CD14-positive monocyte (primary cell): ENCODE measurements at regions not wholly inside any gene's neighbourhood (a gene's known extent, or its start where the extent isn't known, plus 50 kb on each side); places are given as distances from the start of the nearest gene placed in this dataset.

Experiments
- DNase-seq, 3 donors: peaks; one replicate each; pipeline ENCODE4 v3.0.0-alpha.2; 2011 to 2022
- H2AFZ ChIP-seq: 2 replicates; pipeline ENCODE4 v1.6.0; 2012; ENCODE audit warnings: mild to moderate bottlenecking, low read depth, low read length, inconsistent platforms; ENCODE audit not compliant: insufficient read depth, poor library complexity, severe bottlenecking
- H3K27ac ChIP-seq, 2 donors: 1 replicate in 1 of 2; 2 replicates in 1 of 2; pipeline ENCODE4 v1.5.1; 2012 to 2013; ENCODE audit warnings: low read length in 2 of 2, control low read depth in 1 of 2, inconsistent platforms in 1 of 2, low read depth in 1 of 2, mild to moderate bottlenecking in 1 of 2
- H3K27me3 ChIP-seq, 2 donors: one replicate each; pipeline versions ENCODE4 v1.6.0 to v1.6.1; 2011 to 2013; ENCODE audit warnings: low read length in 2 of 2; ENCODE audit not compliant: control insufficient read depth in 2 of 2, insufficient read depth in 2 of 2
- H3K36me3 ChIP-seq, 2 donors: replicated peaks in 1 of 2; 1 replicate in 1 of 2; 2 replicates in 1 of 2; pipeline versions ENCODE4 v1.5.1 to v1.6.1; 2012 to 2013; ENCODE audit warnings: low read length in 2 of 2, control low read depth in 1 of 2, inconsistent platforms in 1 of 2, mild to moderate bottlenecking in 1 of 2; ENCODE audit not compliant: insufficient read depth in 2 of 2, control insufficient read depth in 1 of 2
- H3K4me1 ChIP-seq, 2 donors: 1 replicate in 1 of 2; 2 replicates in 1 of 2; pipeline versions ENCODE4 v1.5.1 to v1.6.1; 2012 to 2013; ENCODE audit warnings: low read length in 2 of 2, control low read depth in 1 of 2, inconsistent platforms in 1 of 2, mild to moderate bottlenecking in 1 of 2, moderate library complexity in 1 of 2; ENCODE audit not compliant: insufficient read depth in 2 of 2, control insufficient read depth in 1 of 2
- H3K4me2 ChIP-seq: replicated peaks from 2 replicates; pipeline ENCODE3; 2012; ENCODE audit warnings: low read length, moderate library complexity, mild to moderate bottlenecking; ENCODE audit not compliant: poor library complexity, severe bottlenecking; ENCODE audit errors: extremely low read depth
- H3K4me3 ChIP-seq, 3 experiments: fragments of 200-600 bp in 1 of 3; sonication (generic) in 1 of 3; replicated peaks in 1 of 3; 1 replicate in 2 of 3; 2 replicates in 1 of 3; pipeline ENCODE4 v1.5.1; 2011 to 2013; ENCODE audit warnings: low read length in 3 of 3, mild to moderate bottlenecking in 3 of 3, control low read depth in 2 of 3, low read depth in 2 of 3, inconsistent platforms in 1 of 3, moderate library complexity in 1 of 3
- H3K79me2 ChIP-seq: 2 replicates; pipeline ENCODE4 v1.6.0; 2012; ENCODE audit warnings: mild to moderate bottlenecking, control low read depth, inconsistent platforms, low read length, moderate library complexity; ENCODE audit not compliant: insufficient read depth
- H3K9ac ChIP-seq: 2 replicates; pipeline ENCODE4 v1.6.0; 2017; ENCODE audit warnings: low read length, mild to moderate bottlenecking; ENCODE audit not compliant: insufficient read depth, poor library complexity, severe bottlenecking
- H3K9me3 ChIP-seq, 2 donors: replicated peaks in 1 of 2; 1 replicate in 1 of 2; 2 replicates in 1 of 2; pipeline versions ENCODE4 v1.5.1 to v1.6.1; 2012 to 2013; ENCODE audit warnings: low read length in 2 of 2, control low read depth in 1 of 2; ENCODE audit not compliant: control insufficient read depth in 1 of 2, insufficient read depth in 1 of 2
- H4K20me1 ChIP-seq: 2 replicates; pipeline ENCODE4 v1.6.0; 2012; ENCODE audit warnings: mild to moderate bottlenecking, low read length, control low read depth, moderate library complexity; ENCODE audit not compliant: insufficient read depth
- H3K27ac Mint-ChIP-seq, 7 donors: one replicate each; pipeline ENCODE4 v1.8.0; 2020; ENCODE audit warnings: mild to moderate bottlenecking in 7 of 7, mixed read lengths in 7 of 7, moderate library complexity in 6 of 7, inconsistent platforms in 2 of 7
- H3K27me3 Mint-ChIP-seq, 3 donors: one replicate each; pipeline ENCODE4 v1.8.0; 2021 to 2022; ENCODE audit warnings: low read depth in 3 of 3, mild to moderate bottlenecking in 3 of 3, mixed read lengths in 3 of 3, moderate library complexity in 3 of 3, inconsistent platforms in 1 of 3
- H3K36me3 Mint-ChIP-seq, 2 donors: one replicate each; pipeline ENCODE4 v1.8.0; 2020; ENCODE audit warnings: mixed read lengths in 2 of 2, inconsistent platforms in 1 of 2, mild to moderate bottlenecking in 1 of 2
- H3K4me1 Mint-ChIP-seq: one replicate; pipeline ENCODE4 v1.8.0; 2020; ENCODE audit warnings: mild to moderate bottlenecking, mixed read lengths
- H3K4me3 Mint-ChIP-seq, 2 donors: one replicate each; pipeline ENCODE4 v1.8.0; 2020; ENCODE audit warnings: mild to moderate bottlenecking in 2 of 2, mixed read lengths in 2 of 2, moderate library complexity in 1 of 2
- H3K9me3 Mint-ChIP-seq, 7 donors: one replicate each; pipeline ENCODE4 v1.8.0; 2020 to 2022; ENCODE audit warnings: mixed read lengths in 7 of 7, mild to moderate bottlenecking in 6 of 7, moderate library complexity in 6 of 7, inconsistent platforms in 2 of 7
- CTCF ChIP-seq: fragments of 200-600 bp; IDR thresholded peaks from one replicate; pipeline ENCODE4 v1.8.0; 2022; ENCODE audit warnings: antibody characterized with exemption, mild to moderate bottlenecking
- WGBS: methylation state at CpG from one replicate; pipeline ENCODE4 v1.1.5; 2013; ENCODE audit warnings: missing lambda C conversion rate; ENCODE audit not compliant: insufficient coverage; 5-methylcytosine and 5-hydroxymethylcytosine counted together
- intact Hi-C, 2 donors: fragments of 100-400 bp; cut with micrococcal nuclease; formaldehyde crosslinking; loops; one replicate each; pipeline versions ENCODE4 v1.15.0 to v1.15.1; 2023

GRCh38 chr2:19745318-19746136 is 156.3 kb downstream of the TTC32 start:
- Histone ChIP-seq H3K27me3 (no peaks in the 10 kb centered on the region), H3K4me3 (no peak overlapping the region), H3K9me3 (no peaks in the 10 kb centered on the region), H3K9ac (no peak overlapping the region), H3K4me2 (no peak overlapping the region), H4K20me1 (no peaks in the 10 kb centered on the region), H2AFZ (no peak overlapping the region), H3K4me1 (no peaks in the 10 kb centered on the region), H3K79me2 (no peaks in the 10 kb centered on the region), H3K27ac (no peak overlapping the region), H3K36me3 (no peaks in the 10 kb centered on the region)
- no peak overlapping the region for H3K4me3 Mint-ChIP-seq
- TF ChIP-seq CTCF, result no peak
- DNase-seq, result no peak
- H3K4me1 Mint-ChIP-seq, result no peaks in the 10 kb centered on the region
- intact Hi-C loops, result no loop called here
- no peaks in the 10 kb centered on the region for H3K36me3 Mint-ChIP-seq
- peaks cover under 1 to 5% (median 3%) of the 10 kb centered on the region in 3 donors for H3K27me3 Mint-ChIP-seq
- H3K9me3 Mint-ChIP-seq, result peaks cover 0 to 4% (median 0%) of the 10 kb centered on the region in 7 donors
- 92% methylated on average over 14 of the region's 17 CpGs for WGBS
- H3K27ac Mint-ChIP-seq, result no peak overlapping the region

- Histone ChIP-seq H3K36me3 (no peaks in the 10 kb centered on the region), H3K27ac (no peak overlapping the region), H4K20me1 (no peaks in the 10 kb centered on the region), H3K79me2 (no peaks in the 10 kb centered on the region), H3K4me3 (no peak overlapping the region), H3K9me3 (no peaks in the 10 kb centered on the region), H3K27me3 (no peaks in the 10 kb centered on the region), H3K4me1 (no peaks in the 10 kb centered on the region), H3K9ac (no peak overlapping the region), H2AFZ (no peak overlapping the region), H3K4me2 (no peak overlapping the region)
- Mint-ChIP-seq H3K27me3 (peaks cover 2 to 5% (median 3%) of the 10 kb centered on the region in 3 donors), H3K9me3 (peaks cover 0 to 4% (median 0%) of the 10 kb centered on the region in 7 donors), H3K4me1 (no peaks in the 10 kb centered on the region), H3K4me3 (no peak overlapping the region), H3K36me3 (no peaks in the 10 kb centered on the region), H3K27ac (no peak overlapping the region)
- intact Hi-C loops, result no loop called here
- TF ChIP-seq CTCF, result no peak
- 96% methylated on average over 4 of the region's 8 CpGs for WGBS
- DNase-seq, result no peak
Observed at GRCh38 chr2:19744456-19745199, 157.2 kb downstream of the TTC32 start.
